Upper lobe of left lung (tissue), 4 donors: ENCODE measurements at regions not wholly inside any gene's neighbourhood (a gene's known extent, or its start where the extent isn't known, plus 50 kb on each side); places are given as distances from the start of the nearest gene placed in this dataset.

Source experiments
- EP300 ChIP-seq, 4 donors: sonication (generic); formaldehyde crosslinking; IDR thresholded peaks; one replicate each; pipeline ENCODE4 v1.5.1; 2017; ENCODE audit warnings: antibody characterized with exemption in 4 of 4, control low read depth in 2 of 4
- POLR2A ChIP-seq, 4 donors: fragments of 450-650 bp; IDR thresholded peaks; one replicate each; pipeline ENCODE4 v1.5.1; 2016 to 2017; ENCODE audit warnings: antibody characterized with exemption in 4 of 4, mild to moderate bottlenecking in 2 of 4
- POLR2AphosphoS5 ChIP-seq, 2 donors: sonication (generic); formaldehyde crosslinking; IDR thresholded peaks; one replicate each; pipeline ENCODE4 v1.5.1; 2017; ENCODE audit warnings: antibody characterized with exemption in 2 of 2
- TF ChIP-seq, protein P1 (sequence below), 6 experiments: fragments of 450-650 bp in 4 of 6; fragments of 200-600 bp in 2 of 6; sonication (generic) in 2 of 6; IDR thresholded peaks; one replicate each; pipeline ENCODE4 v1.5.1; 2016 to 2019; ENCODE audit warnings: antibody characterized with exemption in 6 of 6

DNA sequence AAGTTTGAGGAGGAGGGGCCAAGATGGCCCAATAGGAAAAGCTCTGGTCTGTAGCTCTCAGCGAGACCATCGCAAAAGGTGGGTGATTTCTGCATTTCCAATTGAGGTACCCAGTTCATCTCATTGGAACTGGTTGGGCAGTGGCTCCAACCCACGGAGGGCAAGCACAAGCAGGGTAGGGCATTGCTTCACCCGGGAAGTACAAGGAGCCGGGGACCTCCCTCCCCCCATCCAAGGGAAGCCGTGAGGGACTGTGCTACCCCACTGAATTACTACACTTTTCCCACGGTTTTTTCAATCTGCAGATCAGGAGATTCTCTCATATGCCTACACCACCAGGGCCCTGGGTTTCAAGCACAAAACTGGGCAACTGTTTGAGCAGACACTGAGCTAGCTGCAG lies 58.0 kb upstream of the EFCAB3 start:
- TF ChIP-seq POLR2A (IDR thresholded peaks at IDR 0.05): no peak
- TF ChIP-seq, protein P1, sequence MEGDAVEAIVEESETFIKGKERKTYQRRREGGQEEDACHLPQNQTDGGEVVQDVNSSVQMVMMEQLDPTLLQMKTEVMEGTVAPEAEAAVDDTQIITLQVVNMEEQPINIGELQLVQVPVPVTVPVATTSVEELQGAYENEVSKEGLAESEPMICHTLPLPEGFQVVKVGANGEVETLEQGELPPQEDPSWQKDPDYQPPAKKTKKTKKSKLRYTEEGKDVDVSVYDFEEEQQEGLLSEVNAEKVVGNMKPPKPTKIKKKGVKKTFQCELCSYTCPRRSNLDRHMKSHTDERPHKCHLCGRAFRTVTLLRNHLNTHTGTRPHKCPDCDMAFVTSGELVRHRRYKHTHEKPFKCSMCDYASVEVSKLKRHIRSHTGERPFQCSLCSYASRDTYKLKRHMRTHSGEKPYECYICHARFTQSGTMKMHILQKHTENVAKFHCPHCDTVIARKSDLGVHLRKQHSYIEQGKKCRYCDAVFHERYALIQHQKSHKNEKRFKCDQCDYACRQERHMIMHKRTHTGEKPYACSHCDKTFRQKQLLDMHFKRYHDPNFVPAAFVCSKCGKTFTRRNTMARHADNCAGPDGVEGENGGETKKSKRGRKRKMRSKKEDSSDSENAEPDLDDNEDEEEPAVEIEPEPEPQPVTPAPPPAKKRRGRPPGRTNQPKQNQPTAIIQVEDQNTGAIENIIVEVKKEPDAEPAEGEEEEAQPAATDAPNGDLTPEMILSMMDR (IDR thresholded peaks at IDR 0.05): no peak
- TF ChIP-seq EP300 (IDR thresholded peaks at IDR 0.05): no peak
- no peak for TF ChIP-seq POLR2AphosphoS5 (IDR thresholded peaks at IDR 0.05)
